Heart left ventricle (tissue), 16 donors: ENCODE measurements at regions not wholly inside any gene's neighbourhood (a gene's known extent, or its start where the extent isn't known, plus 50 kb on each side); places are given as distances from the start of the nearest gene placed in this dataset.

Source experiments
- ATAC-seq, 4 donors: fragments of 200-7000 bp; cut with Tn5 transposase; one replicate each; pipeline ENCODE4 v1.9.1; 2020 to 2022; ENCODE audit warnings: moderate library complexity in 4 of 4, mild to moderate bottlenecking in 3 of 4, moderate number of reproducible peaks in 1 of 4
- DNase-seq, 5 donors: peaks; one replicate each; pipeline ENCODE4 v3.0.0-alpha.2; 2020
- H3K27ac ChIP-seq, 12 donors: fragments of 200-600 bp; sonication (generic) in 4 of 12; one replicate each; pipeline versions ENCODE4 v1.5.0 to v1.8.0; 2016 to 2022; ENCODE audit warnings: mild to moderate bottlenecking in 2 of 12
- H3K27me3 ChIP-seq, 9 donors: fragments of 200-600 bp; sonication (generic) in 2 of 9; one replicate each; pipeline versions ENCODE4 v1.5.1 to v1.8.0; 2016 to 2022; ENCODE audit warnings: mild to moderate bottlenecking in 3 of 9
- H3K36me3 ChIP-seq, 9 donors: fragments of 200-600 bp; sonication (generic) in 2 of 9; one replicate each; pipeline versions ENCODE4 v1.5.0 to v1.8.0; 2018 to 2022; ENCODE audit warnings: mild to moderate bottlenecking in 2 of 9
- H3K4me1 ChIP-seq, 12 donors: fragments of 200-600 bp; sonication (generic) in 4 of 12; one replicate each; pipeline versions ENCODE4 v1.5.0 to v1.8.0; 2016 to 2022; ENCODE audit warnings: mild to moderate bottlenecking in 3 of 12
- H3K4me3 ChIP-seq, 12 donors: fragments of 200-600 bp; sonication (generic) in 4 of 12; one replicate each; pipeline versions ENCODE4 v1.5.0 to v1.8.0; 2017 to 2022; ENCODE audit warnings: mild to moderate bottlenecking in 9 of 12, moderate library complexity in 4 of 12
- H3K9me3 ChIP-seq, 12 donors: fragments of 200-600 bp; sonication (generic) in 4 of 12; one replicate each; pipeline versions ENCODE4 v1.5.0 to v1.8.0; 2016 to 2022; ENCODE audit warnings: mild to moderate bottlenecking in 1 of 12
- CTCF ChIP-seq, 12 donors: fragments of 200-600 bp; sonication (generic) in 4 of 12; IDR thresholded peaks; one replicate each; pipeline versions ENCODE4 v1.5.0 to v1.8.0; 2018 to 2022; ENCODE audit warnings: antibody characterized with exemption in 12 of 12, mild to moderate bottlenecking in 5 of 12
- POLR2A ChIP-seq, 2 donors: fragments of 450-650 bp; IDR thresholded peaks; one replicate each; pipeline ENCODE4 v1.6.1; 2017; ENCODE audit warnings: antibody characterized with exemption in 2 of 2, mild to moderate bottlenecking in 2 of 2, moderate library complexity in 2 of 2
- WGBS, 4 donors: extraction: QIAGEN DNeasy Blood & Tissue Kit in 2 of 4; methylation state at CpG; one replicate each; pipeline versions ENCODE4 v1.1.5 to v1.1.7; 2013 to 2018; 5-methylcytosine and 5-hydroxymethylcytosine counted together
- intact Hi-C, 10 donors: fragments of 100-400 bp; cut with DNase I; formaldehyde crosslinking; loops; one replicate each; pipeline versions ENCODE4 v1.11.1 to v1.14.2; 2022
- donor health status: ischemic (EF 13 %, LVEDD 7.1; RV severe dilation, severe dysfunction).
- donor health status: healthy with polysubstance abuse.
- donor health status: DM: no; HTN: yes; CAD: no.
- donor health status: DM: no; HTN: no; CAD: no.
- donor health status: ischemic (EF 25% LVEDD 6.9; RV normal size, moderate dysfunction).
- donor health status: ischemic (EF 25% LVEDD 5.7; RV mildly dilated, moderate dysfunction).
- donor health status: healthy.
- donor health status: DM: yes; HTN: yes; CAD: no.
- donor health status: ischemic (EF 35%, LVEDD 5.7; RV mildly dilated, moderate dysfunction).
- donor health status: nonischemic (EF 11% LVEDD 7.7; RV severe dilation, severe dysfunction).
- donor health status: DM: yes; HTN: yes; CAD: no.
- donor health status: PGD.
- donor health status: ischemic (EF 29% LVEDD 5.4; RV normal size, mild dysfunction).
- donor health status: nonischemic (EF 23%, LVEDD 6.1; RV moderate dilation, normal function).

GRCh38 chr20:50455656-50456451 is 54.3 kb upstream of the PTPN1 start:
- ATAC-seq = peak in 2 of 4 donors; percentile 9 to 54
- Histone ChIP-seq H3K4me1 (peaks cover 0 to 49% (median 14%) of the 10 kb centered on the region in 12 donors), H3K27me3 (no peaks in the 10 kb centered on the region), H3K36me3 (no peaks in the 10 kb centered on the region), H3K27ac (peak overlapping the region in 5 of 12 donors; percentile 24 to 49 (median 42)), H3K4me3 (no peak overlapping the region), H3K9me3 (no peaks in the 10 kb centered on the region)
- TF ChIP-seq POLR2A (IDR thresholded peaks at IDR 0.05) (no peak), CTCF (IDR thresholded peaks at IDR 0.05) (no peak)
- DNase-seq = peak in 4 of 5 donors; percentile 25 to 70 (median 46)
- intact Hi-C loops = loop anchor here in 7 of 10 donors (5.0 to 10.0 kb wide), 5 partner anchors 49 to 171 kb away; no protein-coding TSS in a partner anchor
- 55 to 63% (median 59%) methylated on average over 18 to 19 of the region's 19 CpGs for WGBS, 4 donors

GRCh38 chr20:50456452-50457324 is 53.5 kb upstream of the PTPN1 start:
- Histone ChIP-seq H3K27me3 (no peaks in the 10 kb centered on the region), H3K27ac (peak overlapping the region in 5 of 12 donors; percentile 24 to 49 (median 42)), H3K9me3 (no peaks in the 10 kb centered on the region), H3K4me3 (no peak overlapping the region), H3K4me1 (peaks cover 0 to 44% (median 13%) of the 10 kb centered on the region in 12 donors), H3K36me3 (no peaks in the 10 kb centered on the region)
- WGBS, 4 donors = 84 to 88% (median 86%) methylated on average over 8 of the region's 8 CpGs
- ATAC-seq = no peak
- intact Hi-C loops = loop anchor here in 7 of 10 donors (5.0 to 10.0 kb wide), 5 partner anchors 49 to 172 kb away; no protein-coding TSS in a partner anchor
- TF ChIP-seq POLR2A (IDR thresholded peaks at IDR 0.05) (no peak), CTCF (IDR thresholded peaks at IDR 0.05) (peak in 3 of 12 donors; percentile 9 to 29 (median 24))
- no peak for DNase-seq

- whole genome bisulfite sequencing, 4 donors = 93 to 96% (median 94%) methylated on average over 2 of the region's 2 CpGs
- Histone ChIP-seq H3K27me3 (no peaks in the 10 kb centered on the region), H3K9me3 (no peaks in the 10 kb centered on the region), H3K27ac (peak overlapping the region in 1 of 12 donors; percentile 79), H3K36me3 (no peaks in the 10 kb centered on the region), H3K4me3 (no peak overlapping the region), H3K4me1 (peaks cover 0 to 45% (median 18%) of the 10 kb centered on the region in 12 donors)
- no peak for TF ChIP-seq CTCF (IDR thresholded peaks at IDR 0.05)
- no peak for TF ChIP-seq POLR2A (IDR thresholded peaks at IDR 0.05)
- intact Hi-C loops = loop anchor here in 7 of 10 donors (5.0 to 10.0 kb wide), 5 partner anchors 52 to 175 kb away; no protein-coding TSS in a partner anchor
- DNase-seq (no peak), ATAC-seq (no peak)
Measured at GRCh38 chr20:50459124-50459918, 50.9 kb upstream of the PTPN1 start.
